ENCODE measurements at regions not wholly inside any gene's neighbourhood (a gene's known extent, or its start where the extent isn't known, plus 50 kb on each side); places are given as distances from the start of the nearest gene placed in this dataset.

DNA sequence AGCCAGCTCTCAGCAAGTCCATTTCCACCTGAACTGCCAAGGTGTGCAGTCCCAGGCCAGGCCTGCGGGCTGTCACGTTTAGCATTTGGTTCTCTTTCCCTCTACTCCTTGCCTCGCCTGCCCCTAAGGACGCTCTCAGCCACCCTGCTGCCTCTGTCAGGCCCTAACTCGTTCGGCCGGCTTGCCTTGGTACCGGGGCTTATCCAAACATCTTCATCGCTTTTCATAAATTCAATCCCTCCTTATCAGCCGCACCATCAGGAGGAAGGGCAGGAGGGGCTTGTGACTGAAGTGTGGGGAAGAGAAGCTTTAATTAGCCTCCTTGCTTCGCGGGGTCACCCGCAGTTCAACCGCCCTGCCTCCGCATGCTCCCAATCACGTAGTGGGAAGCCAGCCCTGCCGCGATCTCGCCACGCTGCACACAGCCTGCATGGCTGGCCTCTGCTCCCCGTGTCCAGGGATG lies 231.1 kb downstream of the SOX9 start:
- Histone ChIP-seq H3K4me3 (no peak overlapping the region), H3K27ac (no peak overlapping the region), H3K4me1 (no peaks in the 10 kb centered on the region), H3K9me3 (peaks cover 0 to 13% of the 10 kb centered on the region in 2 donors), H3K27me3 (no peaks in the 10 kb centered on the region), H3K36me3 (no peaks in the 10 kb centered on the region)
- TF ChIP-seq, protein P1, sequence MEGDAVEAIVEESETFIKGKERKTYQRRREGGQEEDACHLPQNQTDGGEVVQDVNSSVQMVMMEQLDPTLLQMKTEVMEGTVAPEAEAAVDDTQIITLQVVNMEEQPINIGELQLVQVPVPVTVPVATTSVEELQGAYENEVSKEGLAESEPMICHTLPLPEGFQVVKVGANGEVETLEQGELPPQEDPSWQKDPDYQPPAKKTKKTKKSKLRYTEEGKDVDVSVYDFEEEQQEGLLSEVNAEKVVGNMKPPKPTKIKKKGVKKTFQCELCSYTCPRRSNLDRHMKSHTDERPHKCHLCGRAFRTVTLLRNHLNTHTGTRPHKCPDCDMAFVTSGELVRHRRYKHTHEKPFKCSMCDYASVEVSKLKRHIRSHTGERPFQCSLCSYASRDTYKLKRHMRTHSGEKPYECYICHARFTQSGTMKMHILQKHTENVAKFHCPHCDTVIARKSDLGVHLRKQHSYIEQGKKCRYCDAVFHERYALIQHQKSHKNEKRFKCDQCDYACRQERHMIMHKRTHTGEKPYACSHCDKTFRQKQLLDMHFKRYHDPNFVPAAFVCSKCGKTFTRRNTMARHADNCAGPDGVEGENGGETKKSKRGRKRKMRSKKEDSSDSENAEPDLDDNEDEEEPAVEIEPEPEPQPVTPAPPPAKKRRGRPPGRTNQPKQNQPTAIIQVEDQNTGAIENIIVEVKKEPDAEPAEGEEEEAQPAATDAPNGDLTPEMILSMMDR (IDR thresholded peaks at IDR 0.05), result no peak
- no peak for DNase-seq (ENCODE audit: low spot score)

DNA sequence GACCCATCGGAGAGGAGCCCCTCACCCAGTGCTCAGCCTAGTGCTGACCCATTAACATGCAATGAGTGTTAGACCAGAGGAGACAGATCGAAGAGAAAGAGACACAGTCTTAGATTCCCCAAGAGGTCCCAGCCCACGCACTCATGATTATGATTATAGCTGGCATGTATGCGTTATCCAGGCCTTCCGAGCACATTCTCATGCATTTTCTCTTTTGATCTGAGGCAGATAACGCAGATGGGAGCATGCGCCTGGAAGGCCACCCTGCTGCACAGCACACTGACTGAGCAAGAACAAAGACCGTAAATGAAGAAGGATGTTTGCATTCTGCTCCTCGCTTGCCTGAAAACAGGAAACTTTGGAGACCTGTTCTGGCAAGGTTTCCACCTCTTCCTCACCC lies 232.7 kb downstream of the SOX9 start:
- TF ChIP-seq, protein P1 (IDR thresholded peaks at IDR 0.05), result no peak
- Histone ChIP-seq H3K27me3 (no peaks in the 10 kb centered on the region), H3K27ac (no peak overlapping the region), H3K4me3 (no peak overlapping the region), H3K4me1 (no peaks in the 10 kb centered on the region), H3K36me3 (no peaks in the 10 kb centered on the region), H3K9me3 (peaks cover 0 to 13% of the 10 kb centered on the region in 2 donors)
- no peak for DNase-seq (ENCODE audit: low spot score)

DNA sequence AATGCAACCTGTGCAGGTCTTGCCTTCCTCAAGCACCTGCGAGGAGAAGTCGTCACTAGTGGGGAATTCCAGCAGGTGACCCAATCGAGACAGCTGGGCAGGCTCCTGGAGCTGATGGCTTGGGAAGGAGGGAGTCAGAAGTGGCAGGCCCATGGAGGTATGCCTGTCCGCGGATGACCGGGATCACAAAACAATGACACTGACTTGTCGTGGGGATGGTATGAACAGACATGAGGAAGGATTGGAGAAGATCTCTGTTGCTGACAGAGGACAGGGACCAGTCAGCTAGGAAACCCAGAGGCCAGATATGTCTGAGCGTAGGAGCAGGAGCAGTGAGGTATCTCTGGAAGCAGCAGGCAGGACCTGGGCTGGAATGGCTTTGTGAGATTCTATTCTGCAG lies 233.3 kb downstream of the SOX9 start:
- Histone ChIP-seq H3K36me3 (no peaks in the 10 kb centered on the region), H3K27ac (no peak overlapping the region), H3K4me3 (no peak overlapping the region), H3K4me1 (no peaks in the 10 kb centered on the region), H3K27me3 (no peaks in the 10 kb centered on the region), H3K9me3 (peaks cover 0 to 13% of the 10 kb centered on the region in 2 donors)
- TF ChIP-seq, protein P1 (IDR thresholded peaks at IDR 0.05), result no peak
- no peak for DNase-seq (ENCODE audit: low spot score)

DNA sequence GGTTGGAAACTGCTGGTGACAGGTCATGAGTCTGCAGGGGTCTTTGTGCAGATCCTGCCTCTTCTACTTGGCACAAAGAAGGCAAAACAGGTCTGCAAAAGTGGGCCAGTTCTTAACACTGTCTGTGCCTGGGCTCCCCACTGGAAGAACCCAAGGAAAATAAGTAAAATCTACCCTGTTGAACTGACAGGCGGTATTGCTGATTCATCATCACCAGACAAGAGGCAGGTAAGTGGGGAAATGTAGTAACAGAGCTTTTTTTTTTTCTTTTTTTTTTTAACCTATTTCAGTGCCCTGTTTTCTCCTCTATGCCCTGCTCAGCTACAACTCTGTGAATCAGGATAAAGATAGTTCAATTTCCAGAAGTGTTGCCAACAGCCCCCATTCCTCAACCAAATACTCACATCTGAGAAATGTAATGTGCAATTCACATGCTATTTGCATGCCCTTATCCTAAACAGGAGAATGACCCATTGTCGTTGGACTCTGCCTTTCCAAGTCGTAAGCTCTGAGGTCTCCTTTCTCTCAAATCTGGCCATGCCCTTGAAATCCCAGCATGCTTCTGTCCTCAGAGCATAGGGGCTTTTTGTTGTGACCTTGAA lies 237.0 kb downstream of the SOX9 start:
- peaks cover 0 to 13% of the 10 kb centered on the region in 2 donors for H3K9me3 ChIP-seq

DNA sequence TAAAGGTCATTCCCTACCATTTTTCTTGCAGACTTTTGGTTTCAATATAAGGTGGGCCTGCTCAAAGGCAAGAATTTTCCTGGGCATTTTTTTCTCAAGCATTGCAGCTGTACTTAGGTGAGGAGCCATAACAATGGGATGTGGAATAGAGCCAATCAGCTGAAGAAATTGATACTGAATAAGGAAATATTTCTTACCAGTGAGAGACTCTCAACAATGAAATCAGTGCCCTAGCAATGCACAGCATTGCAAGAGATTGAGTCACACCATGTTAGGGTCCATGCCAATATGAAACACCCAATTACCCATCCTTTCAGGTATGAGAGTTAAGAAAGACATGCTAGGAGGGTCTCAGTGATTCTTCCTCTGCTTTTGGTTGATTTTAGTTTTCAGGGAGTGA lies 237.6 kb downstream of the SOX9 start:
- Histone ChIP-seq H3K27me3 (no peaks in the 10 kb centered on the region), H3K4me1 (no peaks in the 10 kb centered on the region), H3K36me3 (no peaks in the 10 kb centered on the region), H3K4me3 (no peak overlapping the region), H3K9me3 (peaks cover 0 to 13% of the 10 kb centered on the region in 2 donors), H3K27ac (no peak overlapping the region)
- TF ChIP-seq, protein P1 (IDR thresholded peaks at IDR 0.05), result no peak
- DNase-seq (ENCODE audit: low spot score), result no peak

More for the DNA sequence above, 237.0 kb downstream of the SOX9 start:
- no peaks in the 10 kb centered on the region for H3K27me3 ChIP-seq
- no peaks in the 10 kb centered on the region for H3K36me3 ChIP-seq
- TF ChIP-seq, protein P1 (IDR thresholded peaks at IDR 0.05), result no peak
- H3K4me3 ChIP-seq, result no peak overlapping the region
- no peaks in the 10 kb centered on the region for H3K4me1 ChIP-seq
- DNase-seq (ENCODE audit: low spot score), result no peak
- no peak overlapping the region for H3K27ac ChIP-seq

DNA sequence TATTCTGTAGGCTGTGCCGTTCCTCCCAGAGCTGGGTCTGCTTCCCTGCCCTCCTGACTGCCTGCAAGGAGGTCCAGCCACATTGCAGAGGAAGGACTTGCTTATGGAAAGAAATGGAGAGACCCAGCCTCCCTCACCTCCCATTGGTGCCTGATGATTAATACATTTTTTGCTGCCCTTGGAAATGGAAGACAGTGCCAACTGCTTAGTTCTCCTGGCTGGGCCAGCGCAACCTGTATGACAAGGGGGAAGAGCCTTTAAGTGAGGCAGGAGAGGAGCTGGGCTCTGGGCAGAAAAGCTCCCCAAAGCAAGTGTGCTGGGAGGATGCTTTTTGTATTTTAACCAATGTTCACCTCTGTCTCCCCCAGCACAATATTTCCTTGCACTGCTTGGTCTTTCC lies 238.5 kb downstream of the SOX9 start:
- TF ChIP-seq, protein P1 (IDR thresholded peaks at IDR 0.05), result no peak
- H3K27ac ChIP-seq, result no peak overlapping the region
- no peaks in the 10 kb centered on the region for H3K36me3 ChIP-seq
- no peaks in the 10 kb centered on the region for H3K4me1 ChIP-seq
- no peak overlapping the region for H3K4me3 ChIP-seq
- DNase-seq (ENCODE audit: low spot score), result no peak
- no peaks in the 10 kb centered on the region for H3K27me3 ChIP-seq
- H3K9me3 ChIP-seq, result peaks cover 0 to 8% of the 10 kb centered on the region in 2 donors
